Caki2 (cell line): ENCODE measurements at regions not wholly inside any gene's neighbourhood (a gene's known extent, or its start where the extent isn't known, plus 50 kb on each side); places are given as distances from the start of the nearest gene placed in this dataset.

ENCODE experiments used
- DNase-seq: peaks from one replicate; pipeline ENCODE4 v3.0.0-alpha.2; 2015; ENCODE audit warnings: low read depth
- in situ Hi-C: cut with HindIII; loops from 2 replicates; pipeline ENCODE4 v1.10.0; 2016; ENCODE audit warnings: low sequenced_read_pairs, low pct_unique_long_range_greater_than_20kb, mixed read lengths

GRCh38 chrX:97751735-97752134 is 868.0 kb downstream of the RPA4 start:
- no peak for DNase-seq
- in situ Hi-C loops: no loop called here

DNA sequence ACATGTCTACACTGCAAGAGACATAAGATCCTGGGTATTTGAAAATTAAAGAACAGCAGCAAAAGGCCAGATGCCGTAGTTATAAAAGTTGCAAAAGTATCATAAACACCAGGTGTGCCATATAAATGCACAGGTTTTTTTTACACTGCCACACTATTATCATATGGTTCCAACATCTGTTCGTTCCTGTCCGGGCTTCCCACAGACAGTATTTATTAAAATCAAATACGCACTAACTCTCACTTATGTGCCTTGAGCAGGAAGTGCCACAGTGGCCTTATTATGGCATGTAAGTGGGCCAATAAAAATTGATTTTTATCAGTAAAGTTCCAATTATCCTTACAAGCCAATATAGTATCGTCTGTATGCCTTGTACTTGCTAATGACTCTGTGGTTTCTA is 873.2 kb downstream of the RPA4 start:
- no peak for DNase-seq
- in situ Hi-C loops: no loop called here

GRCh38 chrX:97763391-97763790 is 879.7 kb downstream of the RPA4 start:
- in situ Hi-C loops: no loop called here
- no peak for DNase-seq

- in situ Hi-C loops: no loop called here
- no peak for DNase-seq
Measured at GRCh38 chrX:97763981-97764380, 880.3 kb downstream of the RPA4 start.

GRCh38 chrX:97766501-97767095 is 882.9 kb downstream of the RPA4 start:
- in situ Hi-C loops: no loop called here
- no peak for DNase-seq

DNA sequence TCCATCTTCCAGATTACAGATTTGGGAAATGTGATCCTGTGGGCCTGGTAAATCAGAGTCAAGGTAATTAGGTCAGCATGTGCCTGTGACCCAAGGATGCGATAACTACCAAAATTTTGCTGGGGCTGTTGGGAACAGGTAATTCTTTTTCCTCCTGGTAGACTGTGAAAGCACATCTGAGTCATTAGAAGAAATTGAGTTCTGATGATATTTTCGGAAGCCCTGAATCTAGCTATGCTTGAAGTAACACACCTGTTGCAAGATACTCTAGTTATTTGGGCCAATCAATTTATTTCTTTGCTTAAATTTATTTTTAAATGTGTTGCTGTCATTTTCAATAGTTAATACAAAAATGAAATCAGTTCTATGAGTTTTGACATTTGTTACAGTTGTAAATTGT is 903.6 kb downstream of the RPA4 start:
- no peak for DNase-seq
- in situ Hi-C loops: no loop called here

DNA sequence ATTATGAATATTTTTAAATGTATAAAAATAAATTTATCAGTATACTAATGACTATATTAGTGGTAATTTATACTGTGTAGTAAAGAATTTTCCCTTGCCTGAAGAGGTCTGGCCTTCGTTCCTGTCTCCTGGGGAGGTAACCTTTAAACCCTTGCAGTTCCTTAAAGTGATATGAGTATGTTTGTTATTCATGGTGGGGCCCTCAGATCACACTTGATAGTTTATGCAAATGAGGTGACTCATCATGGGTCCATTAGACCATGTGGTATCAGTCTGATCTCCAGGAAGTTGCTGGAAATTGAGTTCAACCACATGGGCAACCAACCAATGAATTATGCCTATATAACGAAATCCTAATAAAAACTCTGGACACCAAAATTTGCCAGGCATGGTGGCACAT is 904.1 kb downstream of the RPA4 start:
- DNase-seq: peak; percentile 4
- in situ Hi-C loops: no loop called here

DNA sequence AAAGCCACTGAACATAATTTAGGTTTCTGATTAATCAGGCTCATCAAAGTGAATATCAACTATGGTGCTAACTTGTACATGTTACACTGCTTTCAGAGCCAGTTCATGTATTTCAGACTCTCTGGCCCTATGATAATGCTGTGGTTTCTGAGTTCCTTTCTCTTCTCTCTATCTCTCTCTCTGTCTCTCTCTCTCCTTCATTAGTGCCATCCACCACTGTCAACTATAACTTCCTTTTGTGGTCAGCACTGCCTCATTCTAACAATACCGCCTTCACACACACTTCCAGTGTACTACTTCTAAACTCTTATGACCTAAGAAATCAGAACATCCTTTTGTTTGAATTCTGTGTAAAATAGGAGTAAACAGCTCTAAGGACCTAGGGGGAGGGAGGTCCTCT is 907.1 kb downstream of the RPA4 start:
- in situ Hi-C loops: no loop called here
- DNase-seq: no peak

DNA sequence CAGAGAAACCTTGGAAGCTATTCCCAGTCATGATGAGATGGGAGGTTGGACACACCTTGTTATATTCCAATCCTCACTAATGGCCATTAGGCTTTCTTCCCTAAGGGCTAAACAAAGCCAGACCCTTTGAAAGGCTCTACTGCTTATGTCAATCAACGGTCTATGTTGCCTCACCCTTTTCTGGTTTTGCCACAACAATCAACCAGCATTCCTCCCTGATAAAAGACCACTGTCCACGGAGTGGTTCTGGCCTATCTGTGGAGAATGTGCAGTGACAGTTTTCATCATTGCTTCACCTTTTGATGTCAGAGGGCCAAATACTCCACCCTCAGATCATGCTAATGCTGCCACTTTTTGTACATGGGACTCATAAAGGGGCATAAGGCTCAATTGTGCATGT is 913.4 kb downstream of the RPA4 start:
- in situ Hi-C loops: no loop called here
- no peak for DNase-seq

DNA sequence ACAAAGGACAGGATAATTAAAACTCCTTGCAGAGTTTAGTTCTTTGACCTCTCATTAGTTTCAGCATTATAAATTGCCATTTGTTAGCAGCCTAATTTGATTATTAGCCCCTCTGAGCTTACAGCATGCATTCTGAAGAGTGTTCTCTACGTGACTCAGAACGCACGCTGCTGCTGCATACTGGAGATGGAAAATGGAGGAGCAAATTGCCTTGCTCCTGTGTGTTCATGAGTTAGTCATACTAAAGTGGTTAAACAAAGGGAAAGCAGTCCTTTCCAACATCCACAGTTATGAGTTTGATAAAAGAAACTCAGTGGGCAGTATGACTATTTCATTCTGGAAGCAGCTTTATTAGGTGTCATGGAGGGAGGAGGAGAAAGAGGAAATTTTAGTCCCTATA is 922.5 kb downstream of the RPA4 start:
- no peak for DNase-seq
- in situ Hi-C loops: no loop called here

- in situ Hi-C loops: no loop called here
- DNase-seq: no peak
Measured at GRCh38 chrX:97806946-97807345, 923.2 kb downstream of the RPA4 start.

GRCh38 chrX:97820170-97820569 is 936.5 kb downstream of the RPA4 start:
- in situ Hi-C loops: no loop called here
- no peak for DNase-seq

GRCh38 chrX:97828471-97828870 is 944.8 kb downstream of the RPA4 start:
- DNase-seq: no peak

DNA sequence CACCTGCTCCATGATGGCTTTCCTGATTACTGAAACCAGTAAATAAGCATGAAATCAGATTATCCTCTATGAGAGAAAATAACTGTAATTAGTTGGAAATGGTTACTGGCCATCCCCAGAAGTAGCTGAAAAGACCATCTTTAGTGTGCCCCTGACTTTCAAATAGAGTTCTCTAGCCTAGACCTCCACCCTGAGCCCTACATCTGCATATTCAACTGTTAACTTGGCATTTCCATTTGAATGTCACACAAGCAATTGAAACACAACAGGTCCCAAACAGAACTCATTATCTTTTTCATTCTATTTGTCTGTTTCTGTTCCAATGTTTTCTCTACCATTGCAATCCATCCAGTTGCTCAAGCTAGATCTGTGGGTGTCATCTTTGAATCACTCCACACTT is 952.3 kb downstream of the RPA4 start:
- in situ Hi-C loops: no loop called here

More at GRCh38 chrX:97828471-97828870, 944.8 kb downstream of the RPA4 start:
- in situ Hi-C loops: no loop called here

DNA sequence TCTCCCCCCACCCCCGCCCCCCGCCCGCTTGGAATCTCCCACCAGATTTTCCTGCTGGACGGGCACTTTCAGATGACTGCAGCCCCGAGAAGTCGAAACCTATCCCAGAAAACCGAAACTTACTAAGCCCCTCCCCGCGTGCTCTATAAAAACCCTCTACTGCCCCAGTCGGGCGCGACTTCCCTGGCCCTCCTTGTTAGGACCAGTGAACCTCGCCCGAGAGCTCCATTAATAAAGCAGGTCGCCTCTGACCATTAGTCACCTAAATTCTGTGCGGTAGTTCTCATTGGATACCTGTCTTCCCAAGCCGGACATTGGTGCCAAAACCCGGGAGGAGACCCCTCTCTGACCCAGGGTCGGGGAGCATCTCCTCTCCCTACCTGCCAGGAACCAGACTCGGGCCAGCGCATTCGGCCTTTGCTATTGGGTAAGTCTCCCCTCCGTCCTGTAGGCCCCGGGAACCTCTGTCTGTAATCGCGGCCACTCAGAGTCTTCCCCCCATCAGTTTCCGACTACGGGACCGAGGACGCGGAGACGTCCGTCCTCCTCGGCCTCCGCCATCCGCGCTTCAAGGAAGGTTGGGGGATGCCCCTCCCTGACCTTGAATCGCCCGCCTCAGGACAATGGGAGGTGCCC is 958.0 kb downstream of the RPA4 start:
- in situ Hi-C loops: no loop called here
- DNase-seq: no peak

More for the DNA sequence above, 952.3 kb downstream of the RPA4 start:
- DNase-seq: no peak

- DNase-seq: no peak
- in situ Hi-C loops: no loop called here
Measured at GRCh38 chrX:97842468-97843199, 958.9 kb downstream of the RPA4 start.

DNA sequence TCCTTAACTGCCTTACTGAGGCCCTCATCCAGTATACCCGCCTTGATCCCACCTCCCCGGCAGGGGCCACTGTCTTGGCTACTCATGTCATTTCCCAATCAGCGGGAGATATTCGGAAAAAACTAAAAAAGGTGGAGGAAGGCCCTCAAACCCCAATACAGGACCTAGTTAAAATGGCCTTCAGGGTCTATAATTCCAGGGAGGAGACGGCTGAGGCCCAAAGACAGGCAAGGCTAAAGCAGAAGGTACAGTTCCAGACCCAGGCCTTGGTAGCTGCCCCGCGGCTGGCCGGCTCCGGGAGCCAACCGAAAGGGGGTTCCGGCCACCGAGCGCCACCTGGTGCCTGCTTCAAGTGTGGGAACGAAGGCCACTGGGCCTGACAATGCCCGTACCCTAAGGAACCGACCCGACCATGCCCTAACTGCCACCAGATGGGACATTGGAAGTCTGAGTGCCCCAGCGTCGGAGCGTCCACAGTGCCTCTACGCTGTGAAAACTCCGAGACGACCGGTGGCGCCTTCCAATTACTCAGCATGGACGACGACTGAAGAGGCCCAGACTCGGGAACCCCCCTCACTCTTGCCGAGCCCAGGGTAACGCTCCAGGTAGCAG is 959.6 kb downstream of the RPA4 start:
- DNase-seq: no peak
- in situ Hi-C loops: no loop called here

GRCh38 chrX:97844161-97844560 is 960.5 kb downstream of the RPA4 start:
- no peak for DNase-seq
- in situ Hi-C loops: no loop called here

DNA sequence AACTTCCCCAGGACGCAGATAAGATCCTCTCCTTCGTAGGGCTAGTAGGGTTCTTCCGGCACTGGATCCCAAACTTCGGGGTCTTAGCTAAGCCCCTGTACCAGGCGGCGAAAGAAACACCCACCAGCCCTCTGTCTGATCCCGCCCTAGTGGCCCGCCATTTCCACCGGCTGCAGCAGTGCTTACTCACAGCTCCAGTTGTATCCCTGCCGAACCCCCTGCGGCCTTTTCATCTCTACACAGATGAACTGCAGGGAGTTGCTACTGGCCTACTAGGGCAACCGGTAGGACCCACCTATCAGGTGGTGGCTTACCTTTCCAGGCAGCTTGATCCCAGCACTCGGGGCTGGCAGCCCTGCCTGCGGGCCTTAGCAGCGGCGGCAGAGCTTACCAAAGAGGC is 961.2 kb downstream of the RPA4 start:
- in situ Hi-C loops: no loop called here

More for the DNA sequence above, 961.2 kb downstream of the RPA4 start:
- DNase-seq: no peak
